ENCODE measurements at regions not wholly inside any gene's neighbourhood (a gene's known extent, or its start where the extent isn't known, plus 50 kb on each side); places are given as distances from the start of the nearest gene placed in this dataset.

DNA sequence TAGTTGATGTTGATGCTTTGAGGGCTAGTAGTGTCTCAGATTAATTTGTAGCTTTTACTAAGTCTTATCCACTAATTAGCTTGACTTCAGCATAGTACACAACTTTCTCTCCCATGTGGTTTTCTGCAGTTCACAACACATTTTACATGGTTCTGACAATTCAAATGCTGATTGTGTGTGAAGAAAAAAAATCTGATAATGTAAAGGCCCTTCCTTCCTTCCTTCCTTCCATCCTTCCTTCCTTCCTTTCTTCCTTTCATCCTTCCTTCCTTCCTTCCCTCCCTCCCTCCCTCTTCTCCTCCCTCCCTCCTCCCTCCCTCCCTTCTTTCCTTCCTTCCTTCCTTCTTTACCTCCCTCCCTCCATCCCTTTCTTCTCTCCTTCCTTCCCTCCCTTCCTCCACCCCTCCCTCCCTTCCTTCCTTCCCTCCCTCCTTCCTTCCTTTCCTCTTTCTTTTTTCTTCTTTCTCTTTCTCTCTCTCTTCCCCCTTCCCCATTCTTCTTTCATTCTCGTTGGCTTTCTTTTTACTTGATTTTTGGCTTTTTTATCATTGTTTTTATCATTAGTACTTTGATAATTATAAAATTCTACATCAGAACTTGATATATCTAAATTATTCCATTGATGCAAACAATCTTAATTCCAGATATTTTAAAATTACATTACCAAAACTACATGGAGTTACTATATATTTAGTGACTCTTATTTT lies 1415.6 kb downstream of the LRFN5 start:
- no peaks in the 10 kb centered on the region for H3K27me3 ChIP-seq (ENCODE audit: control insufficient read depth, insufficient read depth, low read length)
- dilution Hi-C loops (cut with HindIII; ENCODE audit: low sequenced_read_pairs, unreplicated experiment) (no loop called here), intact Hi-C loops (cut with micrococcal nuclease) (no loop called here), in situ Hi-C loops (cut with MboI; ENCODE audit: low sequenced_read_pairs) (loop anchor here (25.0 kb wide), 1 partner anchor 910 kb away; no protein-coding TSS in a partner anchor)
- H3K18ac ChIP-seq (ENCODE audit: low read depth, low read length), result no peak overlapping the region
- H4K91ac ChIP-seq (ENCODE audit: insufficient read depth, low read depth, low read length), result no peak overlapping the region
- no peak overlapping the region for H2BK15ac ChIP-seq (ENCODE audit: low read depth, low read length)
- H3K4me3 ChIP-seq (ENCODE audit: insufficient read depth, low read depth, low read length), result no peak overlapping the region
- no peaks in the 10 kb centered on the region for H3K36me3 ChIP-seq (ENCODE audit: control insufficient read depth, insufficient read depth, low read length)
- no peak overlapping the region for H2BK5ac ChIP-seq (ENCODE audit: low read depth, low read length, poor library complexity, severe bottlenecking)
- H4K20me1 ChIP-seq (ENCODE audit: insufficient read depth, low read length), result no peaks in the 10 kb centered on the region
- no peak overlapping the region for H3K23ac ChIP-seq (ENCODE audit: low read depth, low read length)
- no peak overlapping the region for H2AK5ac ChIP-seq (ENCODE audit: low read depth, low read length)
- H2BK20ac ChIP-seq (ENCODE audit: low read depth, low read length), result no peak overlapping the region
- TF ChIP-seq POLR2A (IDR thresholded peaks at IDR 0.05; ENCODE audit: low read depth, low read length) (no peak), NFE2L2 (IDR thresholded peaks at IDR 0.05; ENCODE audit: low read depth, low read length) (no peak), MAZ (IDR thresholded peaks at IDR 0.05; ENCODE audit: borderline replicate concordance, low read depth, low read length) (no peak), RAD21 (IDR thresholded peaks at IDR 0.05; ENCODE audit: low read length) (no peak), MXI1 (IDR thresholded peaks at IDR 0.05; ENCODE audit: borderline replicate concordance, low read depth, low read length) (no peak), FOS (IDR thresholded peaks at IDR 0.05; ENCODE audit: low read depth, low read length) (no peak)
- TF ChIP-seq, protein P1, sequence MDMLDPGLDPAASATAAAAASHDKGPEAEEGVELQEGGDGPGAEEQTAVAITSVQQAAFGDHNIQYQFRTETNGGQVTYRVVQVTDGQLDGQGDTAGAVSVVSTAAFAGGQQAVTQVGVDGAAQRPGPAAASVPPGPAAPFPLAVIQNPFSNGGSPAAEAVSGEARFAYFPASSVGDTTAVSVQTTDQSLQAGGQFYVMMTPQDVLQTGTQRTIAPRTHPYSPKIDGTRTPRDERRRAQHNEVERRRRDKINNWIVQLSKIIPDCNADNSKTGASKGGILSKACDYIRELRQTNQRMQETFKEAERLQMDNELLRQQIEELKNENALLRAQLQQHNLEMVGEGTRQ (IDR thresholded peaks at IDR 0.05; ENCODE audit: low read depth, low read length), result no peak
- TF ChIP-seq, protein P2, sequence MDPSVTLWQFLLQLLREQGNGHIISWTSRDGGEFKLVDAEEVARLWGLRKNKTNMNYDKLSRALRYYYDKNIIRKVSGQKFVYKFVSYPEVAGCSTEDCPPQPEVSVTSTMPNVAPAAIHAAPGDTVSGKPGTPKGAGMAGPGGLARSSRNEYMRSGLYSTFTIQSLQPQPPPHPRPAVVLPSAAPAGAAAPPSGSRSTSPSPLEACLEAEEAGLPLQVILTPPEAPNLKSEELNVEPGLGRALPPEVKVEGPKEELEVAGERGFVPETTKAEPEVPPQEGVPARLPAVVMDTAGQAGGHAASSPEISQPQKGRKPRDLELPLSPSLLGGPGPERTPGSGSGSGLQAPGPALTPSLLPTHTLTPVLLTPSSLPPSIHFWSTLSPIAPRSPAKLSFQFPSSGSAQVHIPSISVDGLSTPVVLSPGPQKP (IDR thresholded peaks at IDR 0.05; ENCODE audit: borderline replicate concordance, low read depth, low read length), result no peak
- no TSS peak for BruUV-seq (replicated peaks)
- no peak overlapping the region for H2AK9ac ChIP-seq (replicated peaks; ENCODE audit: low read depth, low read length, poor library complexity)
- DNase-seq, result no peak
- H3K79me1 ChIP-seq (ENCODE audit: low read depth in 1 of 2, low read length in 2 of 2), result no peaks in the 10 kb centered on the region
- no peaks in the 10 kb centered on the region; the same call in 1 of the 2 replicates for H3K9me3 ChIP-seq (ENCODE audit: control insufficient read depth, insufficient read depth, low read length)
- H4K8ac ChIP-seq (ENCODE audit: low read depth in 2 of 2, low read length in 2 of 2), result no peak overlapping the region
- POLR2A ChIA-PET (ENCODE audit: unreplicated experiment), result no interaction called here
- H3K4ac ChIP-seq (ENCODE audit: low read depth, low read length), result no peak overlapping the region
- no peak overlapping the region for H3K14ac ChIP-seq (replicated peaks; ENCODE audit: low read depth, low read length)
- H3K9me1 ChIP-seq (ENCODE audit: insufficient read depth, low read length), result no peaks in the 10 kb centered on the region
- CTCF ChIA-PET, result no interaction called here
- no peak overlapping the region for H4K5ac ChIP-seq (ENCODE audit: low read depth, low read length)
- no peak overlapping the region for H2BK120ac ChIP-seq (ENCODE audit: low read depth, low read length)
- no peak overlapping the region for H3K4me2 ChIP-seq (ENCODE audit: low read depth, low read length)
- no peaks in the 10 kb centered on the region for H3K4me1 ChIP-seq (ENCODE audit: control insufficient read depth, insufficient read depth, low read length)
- no CpG with 5 or more reads among the region's 1 CpG for WGBS, 2 experiments (ENCODE audit: extremely low coverage in 2 of 2, insufficient read length in 1 of 2)
- no peak overlapping the region for H3K9ac ChIP-seq (ENCODE audit: low read depth, low read length)
- H3K27ac ChIP-seq (ENCODE audit: insufficient read depth, low read length), result no peak overlapping the region
- ATAC-seq (ENCODE audit: low read depth), result no peak
- H3K56ac ChIP-seq (ENCODE audit: extremely low read depth, insufficient read depth, low read length), result no peak overlapping the region
- no peak overlapping the region for H2AFZ ChIP-seq (replicated peaks; ENCODE audit: low read length, poor library complexity)
